C4-2B (cell line): ENCODE measurements at regions not wholly inside any gene's neighbourhood (a gene's known extent, or its start where the extent isn't known, plus 50 kb on each side); places are given as distances from the start of the nearest gene placed in this dataset.
"Not testable (repeated sequence)": the region's sequence is repeated elsewhere in the genome, so short reads cannot be mapped to it uniquely, and the experiment has no call there.

Experiments
- CTCF ChIP-seq: fragments of 450-650 bp; conservative IDR thresholded peaks from 2 replicates; pipeline ENCODE4 v1.5.1; 2017; ENCODE audit warnings: mild to moderate bottlenecking
- ZFX ChIP-seq: fragments of 450-650 bp; IDR thresholded peaks from 2 replicates; pipeline ENCODE4 v1.6.1; 2017

- TF ChIP-seq CTCF, ZFX: not testable (repeated sequence)
Observed at GRCh38 chr1:161417536-161417935, 49.9 kb upstream of the CFAP126 start.
